Lower leg skin (tissue), 3 donors: ENCODE measurements at regions not wholly inside any gene's neighbourhood (a gene's known extent, or its start where the extent isn't known, plus 50 kb on each side); places are given as distances from the start of the nearest gene placed in this dataset.

ENCODE experiments used
- POLR2A ChIP-seq, 2 donors: fragments of 450-650 bp; IDR thresholded peaks; one replicate each; pipeline ENCODE4 v1.6.1; 2016 to 2017; ENCODE audit warnings: antibody characterized with exemption in 2 of 2, mild to moderate bottlenecking in 1 of 2, moderate library complexity in 1 of 2
- TF ChIP-seq, protein P1 (sequence below), 3 donors: fragments of 450-650 bp; IDR thresholded peaks; one replicate each; pipeline ENCODE4 v1.5.1; 2016; ENCODE audit warnings: antibody characterized with exemption in 3 of 3, mild to moderate bottlenecking in 3 of 3, moderate library complexity in 2 of 3

DNA sequence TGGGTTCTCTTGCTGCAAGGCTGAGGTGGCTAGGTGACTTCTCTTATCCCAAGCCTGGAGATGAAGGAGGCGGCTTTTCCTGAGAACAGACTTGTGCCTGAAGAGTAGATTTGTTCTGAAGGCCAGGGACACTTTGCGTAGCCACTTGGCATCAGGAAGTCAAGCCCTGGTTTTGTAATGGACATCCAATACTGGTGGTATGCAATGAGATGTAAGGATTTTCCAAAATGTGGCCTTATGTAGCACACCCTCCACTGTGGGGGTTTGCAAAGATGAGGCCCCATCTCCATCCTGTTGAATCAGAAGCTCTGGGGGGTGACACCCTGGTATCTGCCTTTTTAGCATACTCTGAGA lies 124.5 kb upstream of the IPO9 start:
- TF ChIP-seq, protein P1, sequence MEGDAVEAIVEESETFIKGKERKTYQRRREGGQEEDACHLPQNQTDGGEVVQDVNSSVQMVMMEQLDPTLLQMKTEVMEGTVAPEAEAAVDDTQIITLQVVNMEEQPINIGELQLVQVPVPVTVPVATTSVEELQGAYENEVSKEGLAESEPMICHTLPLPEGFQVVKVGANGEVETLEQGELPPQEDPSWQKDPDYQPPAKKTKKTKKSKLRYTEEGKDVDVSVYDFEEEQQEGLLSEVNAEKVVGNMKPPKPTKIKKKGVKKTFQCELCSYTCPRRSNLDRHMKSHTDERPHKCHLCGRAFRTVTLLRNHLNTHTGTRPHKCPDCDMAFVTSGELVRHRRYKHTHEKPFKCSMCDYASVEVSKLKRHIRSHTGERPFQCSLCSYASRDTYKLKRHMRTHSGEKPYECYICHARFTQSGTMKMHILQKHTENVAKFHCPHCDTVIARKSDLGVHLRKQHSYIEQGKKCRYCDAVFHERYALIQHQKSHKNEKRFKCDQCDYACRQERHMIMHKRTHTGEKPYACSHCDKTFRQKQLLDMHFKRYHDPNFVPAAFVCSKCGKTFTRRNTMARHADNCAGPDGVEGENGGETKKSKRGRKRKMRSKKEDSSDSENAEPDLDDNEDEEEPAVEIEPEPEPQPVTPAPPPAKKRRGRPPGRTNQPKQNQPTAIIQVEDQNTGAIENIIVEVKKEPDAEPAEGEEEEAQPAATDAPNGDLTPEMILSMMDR (IDR thresholded peaks at IDR 0.05), result no peak
- no peak for TF ChIP-seq POLR2A (IDR thresholded peaks at IDR 0.05)
